Transverse colon (tissue), 4 donors: ENCODE measurements at regions not wholly inside any gene's neighbourhood (a gene's known extent, or its start where the extent isn't known, plus 50 kb on each side); places are given as distances from the start of the nearest gene placed in this dataset.

Experiments
- CTCF ChIP-seq, 5 experiments: fragments of 200-600 bp in 3 of 5; fragments of 450-650 bp in 2 of 5; sonication (generic) in 3 of 5; IDR thresholded peaks; 1 replicate in 2 of 5; 2 replicates in 3 of 5; pipeline ENCODE4 v1.5.1; 2016 to 2017; ENCODE audit warnings: antibody characterized with exemption in 5 of 5, inconsistent platforms in 3 of 5, mild to moderate bottlenecking in 2 of 5, moderate library complexity in 1 of 5
- POLR2AphosphoS5 ChIP-seq, 3 donors: sonication (generic); formaldehyde crosslinking; IDR thresholded peaks; one replicate each; pipeline ENCODE4 v1.6.1; 2016; ENCODE audit warnings: antibody characterized with exemption in 3 of 3

DNA sequence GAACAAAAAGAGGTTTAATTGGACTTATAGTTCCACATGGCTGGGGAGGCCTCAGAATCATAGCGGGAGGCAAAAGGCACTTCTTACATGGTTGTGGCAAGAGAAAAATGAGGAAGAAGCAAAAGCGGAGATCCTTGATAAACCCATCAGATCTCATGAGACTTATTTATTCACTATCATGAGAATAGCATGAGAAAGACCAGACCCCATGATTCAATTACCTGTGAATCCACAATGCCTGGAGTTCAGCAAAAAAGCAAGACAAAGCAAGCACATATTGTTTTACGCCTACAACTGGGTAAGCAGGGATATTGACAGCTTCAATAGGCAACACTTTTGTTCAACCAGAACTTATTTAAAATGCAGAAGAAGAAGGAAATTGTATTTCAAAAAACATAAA lies 218.2 kb downstream of the RPL10L start:
- TF ChIP-seq CTCF (IDR thresholded peaks at IDR 0.05) (no peak), POLR2AphosphoS5 (IDR thresholded peaks at IDR 0.05) (no peak)
